OCI-LY1 (cell line): ENCODE measurements at regions not wholly inside any gene's neighbourhood (a gene's known extent, or its start where the extent isn't known, plus 50 kb on each side); places are given as distances from the start of the nearest gene placed in this dataset.

Experiments used
- H2AFZ ChIP-seq: fragments of 200-600 bp; sonication (generic), shearing (Covaris generic); 2 replicates; pipeline ENCODE4 v1.6.0; 2014; ENCODE audit warnings: antibody characterized with exemption, mild to moderate bottlenecking, low read length
- H3F3A ChIP-seq: fragments of 200-600 bp; sonication (generic), shearing (Covaris generic); 2 replicates; pipeline ENCODE4 v1.6.0; 2014; ENCODE audit warnings: mild to moderate bottlenecking, antibody characterized with exemption, low read length, moderate library complexity; ENCODE audit not compliant: insufficient read depth
- H3K27ac ChIP-seq: fragments of 200-600 bp; sonication (generic); 2 replicates; pipeline ENCODE4 v1.5.1; 2014; ENCODE audit warnings: low read length, mixed run types, mild to moderate bottlenecking, low read depth; ENCODE audit not compliant: poor library complexity, severe bottlenecking
- H3K27me3 ChIP-seq: fragments of 200-600 bp; sonication (generic); 2 replicates; pipeline ENCODE4 v1.6.0; 2014; ENCODE audit warnings: antibody characterized with exemption, mild to moderate bottlenecking, low read length, moderate library complexity; ENCODE audit not compliant: insufficient read depth
- H3K36me3 ChIP-seq: fragments of 200-600 bp; sonication (generic); 2 replicates; pipeline ENCODE4 v1.6.1; 2014; ENCODE audit warnings: mild to moderate bottlenecking, antibody characterized with exemption, low read length, moderate library complexity, mixed read lengths; ENCODE audit not compliant: insufficient read depth
- H3K4me1 ChIP-seq: fragments of 200-600 bp; sonication (generic); 2 replicates; pipeline ENCODE4 v1.5.1; 2014; ENCODE audit warnings: mild to moderate bottlenecking, low read length, moderate library complexity; ENCODE audit not compliant: insufficient read depth, severe bottlenecking
- H3K4me2 ChIP-seq: fragments of 200-600 bp; sonication (generic), shearing (Covaris generic); 2 replicates; pipeline ENCODE4 v1.6.1; 2014; ENCODE audit warnings: low read length
- H3K4me3 ChIP-seq: fragments of 200-600 bp; sonication (generic); 2 replicates; pipeline ENCODE4 v1.5.1; 2014; ENCODE audit warnings: low read length, low read depth, mild to moderate bottlenecking, mixed read lengths; ENCODE audit not compliant: poor library complexity, severe bottlenecking
- H3K79me2 ChIP-seq: fragments of 200-600 bp; shearing (Covaris generic); 2 replicates; pipeline ENCODE4 v1.6.1; 2016; ENCODE audit warnings: mixed run types, low read length, mixed read lengths; ENCODE audit not compliant: insufficient read depth
- H3K9ac ChIP-seq: fragments of 200-600 bp; sonication (generic), shearing (Covaris generic); 2 replicates; pipeline ENCODE4 v1.6.1; 2014; ENCODE audit warnings: mild to moderate bottlenecking, low read length, mixed read lengths
- H3K9me2 ChIP-seq: fragments of 200-600 bp; sonication (generic), shearing (Covaris generic); 2 replicates; pipeline ENCODE4 v1.6.1; 2014; ENCODE audit warnings: low read depth, mild to moderate bottlenecking, low read length, mixed read lengths
- H3K9me3 ChIP-seq: fragments of 200-600 bp; shearing (Covaris generic); 2 replicates; pipeline ENCODE4 v1.6.1; 2014; ENCODE audit warnings: low read length, mixed read lengths
- H4K20me1 ChIP-seq: fragments of 200-600 bp; sonication (generic), shearing (Covaris generic); 2 replicates; pipeline ENCODE4 v1.6.0; 2016; ENCODE audit warnings: mild to moderate bottlenecking, low read length; ENCODE audit not compliant: insufficient read depth
- EZH2 ChIP-seq: fragments of 200-600 bp; sonication (generic), shearing (Covaris generic); IDR thresholded peaks from 2 replicates; pipeline ENCODE4 v1.8.0; 2017; ENCODE audit warnings: borderline replicate concordance, mixed run types, mild to moderate bottlenecking, antibody characterized with exemption, low read length, moderate library complexity, mixed read lengths
- TF ChIP-seq, protein P1 (sequence below): fragments of 200-600 bp; sonication (generic), shearing (Covaris generic); IDR thresholded peaks from 2 replicates; pipeline ENCODE4 v1.5.1; 2017; ENCODE audit warnings: mild to moderate bottlenecking, antibody characterized with exemption, low read length, moderate library complexity, mixed read lengths

DNA sequence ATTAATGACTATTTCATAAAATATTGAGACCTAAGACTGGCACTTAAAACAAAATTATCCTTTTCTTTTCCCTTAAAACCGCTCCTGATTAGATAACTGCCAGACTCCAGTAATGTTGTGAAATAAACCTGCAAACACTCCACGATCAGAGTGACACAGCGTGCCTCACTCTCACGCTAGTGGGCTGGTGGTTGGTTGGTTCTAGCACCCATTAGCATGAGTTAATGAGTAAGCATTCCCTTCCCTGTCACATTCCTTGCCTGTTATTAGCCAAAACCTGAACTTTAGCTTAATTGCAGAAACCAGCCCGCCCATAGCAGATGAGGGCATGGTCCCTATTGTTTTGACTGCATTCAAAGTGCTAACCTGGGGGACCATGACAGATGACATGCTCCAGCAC, 193.4 kb downstream of the CD83 start:
- Histone ChIP-seq H3K27me3 (0 out of 2 replicates have a peak, but pooled peaks cover 3% of the 10 kb centered on the region), H3K79me2 (no peaks in the 10 kb centered on the region), H3K4me2 (no peak overlapping the region), H3K4me3 (no peak overlapping the region), H4K20me1 (no peaks in the 10 kb centered on the region), H3K9me3 (no peaks in the 10 kb centered on the region), H2AFZ (no peak overlapping the region), H3F3A (no peaks in the 10 kb centered on the region), H3K9me2 (no peaks in the 10 kb centered on the region), H3K4me1 (no peaks in the 10 kb centered on the region), H3K36me3 (no peaks in the 10 kb centered on the region), H3K27ac (no peak overlapping the region), H3K9ac (no peak overlapping the region)
- TF ChIP-seq, protein P1, sequence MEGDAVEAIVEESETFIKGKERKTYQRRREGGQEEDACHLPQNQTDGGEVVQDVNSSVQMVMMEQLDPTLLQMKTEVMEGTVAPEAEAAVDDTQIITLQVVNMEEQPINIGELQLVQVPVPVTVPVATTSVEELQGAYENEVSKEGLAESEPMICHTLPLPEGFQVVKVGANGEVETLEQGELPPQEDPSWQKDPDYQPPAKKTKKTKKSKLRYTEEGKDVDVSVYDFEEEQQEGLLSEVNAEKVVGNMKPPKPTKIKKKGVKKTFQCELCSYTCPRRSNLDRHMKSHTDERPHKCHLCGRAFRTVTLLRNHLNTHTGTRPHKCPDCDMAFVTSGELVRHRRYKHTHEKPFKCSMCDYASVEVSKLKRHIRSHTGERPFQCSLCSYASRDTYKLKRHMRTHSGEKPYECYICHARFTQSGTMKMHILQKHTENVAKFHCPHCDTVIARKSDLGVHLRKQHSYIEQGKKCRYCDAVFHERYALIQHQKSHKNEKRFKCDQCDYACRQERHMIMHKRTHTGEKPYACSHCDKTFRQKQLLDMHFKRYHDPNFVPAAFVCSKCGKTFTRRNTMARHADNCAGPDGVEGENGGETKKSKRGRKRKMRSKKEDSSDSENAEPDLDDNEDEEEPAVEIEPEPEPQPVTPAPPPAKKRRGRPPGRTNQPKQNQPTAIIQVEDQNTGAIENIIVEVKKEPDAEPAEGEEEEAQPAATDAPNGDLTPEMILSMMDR: no peak
- no peak for TF ChIP-seq EZH2

DNA sequence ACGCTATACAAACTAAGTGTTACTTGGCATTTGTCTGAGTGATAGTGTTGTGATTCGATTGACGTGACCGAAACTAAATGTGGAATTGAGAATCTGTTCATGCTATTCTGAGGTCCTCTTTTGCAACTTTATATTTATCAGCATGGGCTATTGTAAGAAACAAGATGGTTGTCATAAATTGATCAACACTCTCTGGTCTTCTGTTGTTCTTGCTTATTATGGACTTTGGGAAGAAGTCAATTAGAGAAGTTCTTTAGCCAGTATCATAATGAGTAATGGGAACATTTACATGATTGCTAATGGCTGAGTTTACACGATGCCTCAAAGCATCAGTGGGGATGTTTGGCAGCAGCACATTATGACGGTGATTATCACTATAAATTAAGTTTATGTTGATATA, 195.0 kb downstream of the CD83 start:
- no peaks in the 10 kb centered on the region for H3K9me3 ChIP-seq
- H3K36me3 ChIP-seq: no peaks in the 10 kb centered on the region
- no peak overlapping the region for H3K9ac ChIP-seq
- 0 out of 2 replicates have a peak, but pooled peaks cover 3% of the 10 kb centered on the region for H3K27me3 ChIP-seq
- no peaks in the 10 kb centered on the region for H3K9me2 ChIP-seq
- H3F3A ChIP-seq: no peaks in the 10 kb centered on the region
- no peak overlapping the region for H2AFZ ChIP-seq
- H3K4me2 ChIP-seq: no peak overlapping the region
- no peaks in the 10 kb centered on the region for H4K20me1 ChIP-seq
- no peak overlapping the region for H3K4me3 ChIP-seq
- no peaks in the 10 kb centered on the region for H3K4me1 ChIP-seq
- H3K27ac ChIP-seq: no peak overlapping the region
- H3K79me2 ChIP-seq: no peaks in the 10 kb centered on the region
- TF ChIP-seq EZH2: no peak
- TF ChIP-seq, protein P1: no peak

DNA sequence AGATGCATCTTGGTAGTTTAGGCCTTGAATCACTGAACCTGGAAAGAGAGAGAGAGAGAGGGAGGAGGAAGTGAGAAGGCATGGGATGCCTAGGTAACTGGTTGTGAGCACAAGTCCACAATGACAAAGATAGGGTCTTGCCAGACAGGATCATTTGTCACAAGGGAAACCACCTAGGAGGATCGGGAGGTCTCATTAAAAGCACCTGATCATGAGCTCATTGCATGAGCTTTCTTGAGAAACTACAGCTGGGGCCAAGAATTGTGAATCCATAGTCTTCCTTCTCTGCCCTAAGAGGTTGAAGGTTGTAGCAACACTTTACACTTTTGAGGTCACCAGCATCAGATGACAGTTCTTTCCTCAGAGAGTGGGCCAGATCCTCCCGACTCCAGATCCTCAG, 195.7 kb downstream of the CD83 start:
- TF ChIP-seq, protein P1: no peak
- TF ChIP-seq EZH2: no peak
- H3K9me3 ChIP-seq: no peaks in the 10 kb centered on the region
- no peaks in the 10 kb centered on the region for H3K9me2 ChIP-seq
- H3K9ac ChIP-seq: no peak overlapping the region
- H3K36me3 ChIP-seq: no peaks in the 10 kb centered on the region
- no peaks in the 10 kb centered on the region for H3F3A ChIP-seq
- no peak overlapping the region for H3K4me2 ChIP-seq
- H3K79me2 ChIP-seq: no peaks in the 10 kb centered on the region
- no peaks in the 10 kb centered on the region for H3K4me1 ChIP-seq
- no peaks in the 10 kb centered on the region for H4K20me1 ChIP-seq
- H3K27me3 ChIP-seq: peaks cover 3% of the 10 kb centered on the region; the same call in 1 of the 2 replicates
- no peak overlapping the region for H3K27ac ChIP-seq
- H3K4me3 ChIP-seq: no peak overlapping the region
- no peak overlapping the region for H2AFZ ChIP-seq
